ENCODE measurements at regions not wholly inside any gene's neighbourhood (a gene's known extent, or its start where the extent isn't known, plus 50 kb on each side); places are given as distances from the start of the nearest gene placed in this dataset.

GRCh38 chr5:109945097-109945678, 255.5 kb downstream of the MAN2A1 start:
- TF ChIP-seq CTCF (IDR thresholded peaks at IDR 0.05), result no peak
- TF ChIP-seq SIN3A (IDR thresholded peaks at IDR 0.05; ENCODE audit: borderline replicate concordance, insufficient read depth, low read depth, low read length), result no peak
- no peak for TF ChIP-seq TCF7L2 (IDR thresholded peaks at IDR 0.05; ENCODE audit: low read depth, low read length)
- TF ChIP-seq POLR2AphosphoS5 (IDR thresholded peaks at IDR 0.05; ENCODE audit: low read depth, low read length), result no peak
- TF ChIP-seq REST (IDR thresholded peaks at IDR 0.05; ENCODE audit: insufficient read depth in 1 of 2, low read depth in 2 of 2, low read length in 1 of 2), result no peak

Measured in Panc1 (cell line).